ENCODE measurements at regions not wholly inside any gene's neighbourhood (a gene's known extent, or its start where the extent isn't known, plus 50 kb on each side); places are given as distances from the start of the nearest gene placed in this dataset.

GRCh38 chr20:63094767-63095499 is 88.2 kb upstream of the BHLHE23 start:
- Histone ChIP-seq H3K36me3 (ENCODE audit: insufficient read depth, low read length) (no peaks in the 10 kb centered on the region), H3K9me3 (ENCODE audit: low read length) (no peaks in the 10 kb centered on the region), H3K4me1 (ENCODE audit: insufficient read depth, low read length, poor library complexity, severe bottlenecking) (no peaks in the 10 kb centered on the region), H2AFZ (ENCODE audit: low read length) (no peak overlapping the region), H3K27ac (ENCODE audit: low read depth, low read length, poor library complexity, severe bottlenecking) (no peak overlapping the region), H4K20me1 (ENCODE audit: insufficient read depth, low read length) (no peaks in the 10 kb centered on the region), H3K9me2 (ENCODE audit: insufficient read depth, low read length) (no peaks in the 10 kb centered on the region), H3K4me3 (ENCODE audit: low read depth, low read length, poor library complexity, severe bottlenecking) (no peak overlapping the region), H3K4me2 (ENCODE audit: low read length) (no peak overlapping the region), H3K79me2 (ENCODE audit: insufficient read depth, low read depth, low read length) (no peaks in the 10 kb centered on the region)
- TF ChIP-seq EZH2phosphoT487 (IDR thresholded peaks at IDR 0.05; ENCODE audit: borderline replicate concordance, low read depth, low read length) = no peak
- ChIA-PET CTCF (ENCODE audit: unreplicated experiment) (no interaction called here), POLR2A (no interaction called here)
- intact Hi-C loops (cut with micrococcal nuclease; ENCODE audit: unreplicated experiment) = no loop called here
- BruUV-seq (replicated peaks) = no TSS peak
- no peak for DNase-seq (ENCODE audit: low spot score)

GRCh38 chr20:63093966-63094766 is 87.4 kb upstream of the BHLHE23 start:
- Histone ChIP-seq H2AFZ (ENCODE audit: low read length) (no peak overlapping the region), H3K79me2 (ENCODE audit: insufficient read depth, low read depth, low read length) (no peaks in the 10 kb centered on the region), H3K36me3 (ENCODE audit: insufficient read depth, low read length) (no peaks in the 10 kb centered on the region), H3K4me2 (ENCODE audit: low read length) (no peak overlapping the region), H4K20me1 (ENCODE audit: insufficient read depth, low read length) (no peaks in the 10 kb centered on the region), H3K4me3 (ENCODE audit: low read depth, low read length, poor library complexity, severe bottlenecking) (no peak overlapping the region), H3K4me1 (ENCODE audit: insufficient read depth, low read length, poor library complexity, severe bottlenecking) (no peaks in the 10 kb centered on the region), H3K9me3 (ENCODE audit: low read length) (no peaks in the 10 kb centered on the region), H3K27ac (ENCODE audit: low read depth, low read length, poor library complexity, severe bottlenecking) (no peak overlapping the region), H3K9me2 (ENCODE audit: insufficient read depth, low read length) (no peaks in the 10 kb centered on the region)
- ChIA-PET CTCF (ENCODE audit: unreplicated experiment) (no interaction called here), POLR2A (no interaction called here)
- BruUV-seq (replicated peaks) = no TSS peak
- no peak for DNase-seq (ENCODE audit: low spot score)
- intact Hi-C loops (cut with micrococcal nuclease; ENCODE audit: unreplicated experiment) = no loop called here
- no peak for TF ChIP-seq EZH2phosphoT487 (IDR thresholded peaks at IDR 0.05; ENCODE audit: borderline replicate concordance, low read depth, low read length)
- no peak for TF ChIP-seq CTCF (conservative IDR thresholded peaks at IDR 0.05; ENCODE audit: low read length)

- no peak overlapping the region for H3K4me3 ChIP-seq (ENCODE audit: low read depth, low read length, poor library complexity, severe bottlenecking)
- POLR2A ChIA-PET = no interaction called here
- no peak for TF ChIP-seq CTCF (conservative IDR thresholded peaks at IDR 0.05; ENCODE audit: low read length)
- TF ChIP-seq EZH2phosphoT487 (IDR thresholded peaks at IDR 0.05; ENCODE audit: borderline replicate concordance, low read depth, low read length) = no peak
- no peaks in the 10 kb centered on the region for H3K36me3 ChIP-seq (ENCODE audit: insufficient read depth, low read length)
- no peaks in the 10 kb centered on the region for H3K9me2 ChIP-seq (ENCODE audit: insufficient read depth, low read length)
- intact Hi-C loops (cut with micrococcal nuclease; ENCODE audit: unreplicated experiment) = no loop called here
- CTCF ChIA-PET (ENCODE audit: unreplicated experiment) = no interaction called here
- H2AFZ ChIP-seq (ENCODE audit: low read length) = no peak overlapping the region
- H3K9me3 ChIP-seq (ENCODE audit: low read length) = no peaks in the 10 kb centered on the region
- no peaks in the 10 kb centered on the region for H3K79me2 ChIP-seq (ENCODE audit: insufficient read depth, low read depth, low read length)
- no peaks in the 10 kb centered on the region for H4K20me1 ChIP-seq (ENCODE audit: insufficient read depth, low read length)
- no peaks in the 10 kb centered on the region for H3K4me1 ChIP-seq (ENCODE audit: insufficient read depth, low read length, poor library complexity, severe bottlenecking)
- no peak for DNase-seq (ENCODE audit: low spot score)
- H3K4me2 ChIP-seq (ENCODE audit: low read length) = no peak overlapping the region
- BruUV-seq (replicated peaks) = no TSS peak
- no peak overlapping the region for H3K27ac ChIP-seq (ENCODE audit: low read depth, low read length, poor library complexity, severe bottlenecking)
Observed at GRCh38 chr20:63092660-63093215, 86.0 kb upstream of the BHLHE23 start.
